GM12878 (cell line): ENCODE measurements at regions not wholly inside any gene's neighbourhood (a gene's known extent, or its start where the extent isn't known, plus 50 kb on each side); places are given as distances from the start of the nearest gene placed in this dataset.

Experiments used
- ATAC-seq: fragments of 200-7000 bp; cut with Tn5 transposase; 3 replicates; pipeline ENCODE4 v1.9.1; 2020; ENCODE audit warnings: mild to moderate bottlenecking, moderate library complexity
- BruUV-seq: library from RNA; stranded (reverse); fragments of 400-500 nt; replicated peaks from 2 replicates; lab custom pipeline; 2021; lab: Mats Ljungman, UMichigan
- CTCF ChIA-PET: fragments of 300-600 bp; sonication (Branson Sonifier 250); formaldehyde crosslinking; extraction: SDS; loops from one replicate; lab custom pipeline; 2021; ENCODE audit warnings: inconsistent platforms; lab: Yijun Ruan, JAX
- POLR2A ChIA-PET: fragments of 350-600 bp; formaldehyde crosslinking; extraction: SDS; loops from one replicate; lab custom pipeline; 2021; ENCODE audit warnings: inconsistent platforms; lab: Charles Lee
- RAD21 ChIA-PET: fragments of 300-600 bp; sonication (Branson Sonifier 250); formaldehyde crosslinking; loops from one replicate; lab custom pipeline; 2023; ENCODE audit warnings: antibody characterized with exemption; ENCODE audit not compliant: unreplicated experiment; lab: Charles Lee
- SMC1A ChIA-PET: fragments of 300-600 bp; sonication (Branson Sonifier 250); formaldehyde crosslinking; loops from one replicate; lab custom pipeline; 2023; ENCODE audit not compliant: unreplicated experiment, uncharacterized antibody; lab: Charles Lee
- DNase-seq: peaks from one replicate; pipeline ENCODE4 v3.0.0-alpha.2; 2011; ENCODE audit warnings: low read depth, low spot score
- FAIRE-seq: peaks from 3 replicates; lab custom pipeline; 2011; peaks lifted over from hg19 to GRCh38; lab: Jason Lieb, UNC
- H2AFZ ChIP-seq: 2 replicates; pipeline ENCODE4 v1.6.0; 2011; ENCODE audit warnings: low read depth, low read length, control low read depth; ENCODE audit not compliant: control insufficient read depth
- H3K27ac ChIP-seq: 2 replicates; pipeline ENCODE4 v1.5.1; 2011; ENCODE audit warnings: control low read depth; ENCODE audit not compliant: control insufficient read depth, insufficient read depth
- H3K27me3 ChIP-seq, 2 experiments: replicated peaks in 1 of 2; 2 replicates each; pipeline versions ENCODE4 v1.6.0 to v1.6.1; 2011; ENCODE audit warnings: low read length in 1 of 2; ENCODE audit not compliant: control insufficient read depth in 2 of 2, insufficient read depth in 2 of 2
- H3K36me3 ChIP-seq, 2 experiments: 2 replicates each; pipeline ENCODE4 v1.5.1; 2011; ENCODE audit warnings: low read length in 1 of 2; ENCODE audit not compliant: control insufficient read depth in 2 of 2, insufficient read depth in 2 of 2
- H3K4me1 ChIP-seq: 2 replicates; pipeline ENCODE4 v1.6.1; 2011; ENCODE audit warnings: mild to moderate bottlenecking, low read length, moderate library complexity, mixed read lengths; ENCODE audit not compliant: control insufficient read depth, insufficient read depth
- H3K4me2 ChIP-seq: 2 replicates; pipeline ENCODE4 v1.6.0; 2011; ENCODE audit warnings: control low read depth; ENCODE audit not compliant: control insufficient read depth, insufficient read depth
- H3K4me3 ChIP-seq: fragments of 200-600 bp; sonication (generic); 2 replicates; pipeline ENCODE4 v1.5.1; 2016
- H3K79me2 ChIP-seq: 2 replicates; pipeline ENCODE4 v1.6.0; 2011; ENCODE audit warnings: low read length; ENCODE audit not compliant: control insufficient read depth, insufficient read depth
- H3K9ac ChIP-seq: 2 replicates; pipeline ENCODE4 v1.8.0; 2011; ENCODE audit warnings: low read length, control low read depth, mixed read lengths; ENCODE audit not compliant: control insufficient read depth, insufficient read depth
- H3K9me3 ChIP-seq: replicated peaks from 3 replicates; pipeline ENCODE4 v1.5.1; 2011; ENCODE audit warnings: mild to moderate bottlenecking, low read length; ENCODE audit not compliant: control insufficient read depth, insufficient read depth
- H4K20me1 ChIP-seq: 2 replicates; pipeline ENCODE4 v1.6.0; 2011; ENCODE audit not compliant: control insufficient read depth, insufficient read depth
- ATF2 ChIP-seq: IDR thresholded peaks from 2 replicates; pipeline ENCODE4 v1.6.1; 2012; ENCODE audit warnings: low read length, inconsistent platforms
- BMI1 ChIP-seq: fragments of 450-650 bp; IDR thresholded peaks from 2 replicates; pipeline ENCODE4 v1.6.1; 2016; ENCODE audit warnings: mild to moderate bottlenecking, moderate library complexity, borderline replicate concordance
- CREM ChIP-seq: IDR thresholded peaks from 2 replicates; pipeline ENCODE4 v1.6.1; 2014; ENCODE audit warnings: antibody characterized with exemption, low read depth
- CTCF ChIP-seq, 3 experiments: IDR thresholded peaks in 2 of 3; conservative IDR thresholded peaks in 1 of 3; 2 replicates each; pipeline ENCODE4 v1.5.1; 2011; ENCODE audit warnings: low read depth in 3 of 3, low read length in 3 of 3, mild to moderate bottlenecking in 3 of 3, control low read depth in 2 of 3, moderate library complexity in 2 of 3, inconsistent platforms in 1 of 3, mixed read lengths in 1 of 3; ENCODE audit not compliant: control insufficient read depth in 2 of 3, insufficient read depth in 1 of 3; ENCODE audit errors: extremely low read depth in 1 of 3
- KDM1A ChIP-seq: fragments of 200-600 bp; sonication (generic); IDR thresholded peaks from 2 replicates; pipeline ENCODE4 v1.6.1; 2016; ENCODE audit warnings: borderline replicate concordance
- NFIC ChIP-seq: IDR thresholded peaks from 2 replicates; pipeline ENCODE4 v1.6.1; 2012; ENCODE audit warnings: low read depth, mild to moderate bottlenecking, inconsistent platforms, low read length, moderate library complexity
- RAD21 ChIP-seq: IDR thresholded peaks from 2 replicates; pipeline ENCODE4 v1.6.1; 2011; ENCODE audit warnings: mild to moderate bottlenecking, low read depth, low read length, moderate library complexity; ENCODE audit not compliant: insufficient read depth
- RB1 ChIP-seq: fragments of 450-650 bp; formaldehyde crosslinking; IDR thresholded peaks from 2 replicates; pipeline ENCODE4 v1.6.1; 2017; ENCODE audit warnings: mild to moderate bottlenecking, borderline replicate concordance
- SKIL ChIP-seq: fragments of 450-650 bp; IDR thresholded peaks from 2 replicates; pipeline ENCODE4 v1.6.1; 2017; ENCODE audit warnings: mild to moderate bottlenecking, low read depth, inconsistent platforms; ENCODE audit not compliant: poor library complexity, severe bottlenecking
- STAT3 ChIP-seq: IDR thresholded peaks from 2 replicates; pipeline ENCODE4 v1.6.1; 2011; ENCODE audit warnings: low read depth, low read length, improper control_type of control experiment
- TBL1XR1 ChIP-seq: IDR thresholded peaks from 2 replicates; pipeline ENCODE4 v1.6.1; 2012; ENCODE audit warnings: low read depth, low read length, improper control_type of control experiment
- ZNF592 ChIP-seq: fragments of 450-650 bp; IDR thresholded peaks from 2 replicates; pipeline ENCODE4 v1.6.1; 2017; ENCODE audit warnings: mild to moderate bottlenecking, moderate library complexity
- WGBS: methylation state at CpG from one replicate; pipeline ENCODE4 v1.1.6; 2016; ENCODE audit warnings: low lambda C conversion rate; ENCODE audit not compliant: insufficient replicate concordance, insufficient coverage; ENCODE audit errors: missing lambda C conversion rate; 5-methylcytosine and 5-hydroxymethylcytosine counted together
- in situ Hi-C: fragments of 300-500 bp; cut with MboI; formaldehyde crosslinking; loops from 9 replicates; pipeline ENCODE4 v1.14.3; 2018; ENCODE audit warnings: mixed read lengths
- intact Hi-C: fragments of 100-400 bp; cut with micrococcal nuclease; formaldehyde crosslinking; loops from one replicate; pipeline ENCODE4 v1.14.2; 2022; ENCODE audit not compliant: unreplicated experiment

GRCh38 chr7:112571852-112572607 lies 91.2 kb downstream of the LSMEM1 start:
- DNase-seq (no peak), FAIRE-seq (no peak), ATAC-seq (peak; percentile 62)
- no peaks in the 10 kb centered on the region for H4K20me1 ChIP-seq
- H3K4me1 ChIP-seq, result no peaks in the 10 kb centered on the region
- in situ Hi-C loops (no loop called here), intact Hi-C loops (loop anchor here (1.0 kb wide), 1 partner anchor 326 kb away; no protein-coding TSS in a partner anchor)
- H3K27me3 ChIP-seq, result no peaks in the 10 kb centered on the region
- WGBS, result 21% methylated on average over 4 of the region's 4 CpGs
- ChIA-PET POLR2A (no interaction called here), SMC1A (interaction anchor here (0.9 to 1.6 kb wide), 3 partner anchors 9 to 433 kb away, joined by 3 read pairs; no protein-coding TSS in a partner anchor), CTCF (interaction anchor here (0.8 to 3.0 kb wide), 9 partner anchors 15 to 329 kb away, joined by 3 to 10 read pairs (median 4); no protein-coding TSS in a partner anchor), RAD21 (no interaction called here)
- no peak overlapping the region for H2AFZ ChIP-seq
- no TSS peak for BruUV-seq
- H3K27ac ChIP-seq, result no peak overlapping the region
- H3K9ac ChIP-seq, result no peak overlapping the region
- H3K36me3 ChIP-seq, result no peaks in the 10 kb centered on the region
- TF ChIP-seq CTCF (IDR thresholded peaks at IDR 0.05 in 2 of 3, conservative IDR thresholded peaks at IDR 0.05 in 1 of 3; ENCODE audit: control insufficient read depth in 2 of 3, extremely low read depth in 1 of 3, insufficient read depth in 1 of 3, low read depth in 3 of 3, low read length in 3 of 3) (peak in 2 of 3 experiments; percentile 23 to 33; a peak in 3 of 6 replicates), RB1 (no peak), RAD21 (0 out of 2 replicates have a peak, but pooled peaks have one; percentile 31), ZNF592 (no peak), BMI1 (no peak), NFIC (no peak), SKIL (no peak), STAT3 (no peak), CREM (no peak), TBL1XR1 (no peak), ATF2 (no peak), KDM1A (no peak)
- no peaks in the 10 kb centered on the region for H3K79me2 ChIP-seq
- no peaks in the 10 kb centered on the region for H3K9me3 ChIP-seq
- no peak overlapping the region for H3K4me3 ChIP-seq
- no peak overlapping the region for H3K4me2 ChIP-seq
